ENCODE measurements at regions not wholly inside any gene's neighbourhood (a gene's known extent, or its start where the extent isn't known, plus 50 kb on each side); places are given as distances from the start of the nearest gene placed in this dataset.

DNA sequence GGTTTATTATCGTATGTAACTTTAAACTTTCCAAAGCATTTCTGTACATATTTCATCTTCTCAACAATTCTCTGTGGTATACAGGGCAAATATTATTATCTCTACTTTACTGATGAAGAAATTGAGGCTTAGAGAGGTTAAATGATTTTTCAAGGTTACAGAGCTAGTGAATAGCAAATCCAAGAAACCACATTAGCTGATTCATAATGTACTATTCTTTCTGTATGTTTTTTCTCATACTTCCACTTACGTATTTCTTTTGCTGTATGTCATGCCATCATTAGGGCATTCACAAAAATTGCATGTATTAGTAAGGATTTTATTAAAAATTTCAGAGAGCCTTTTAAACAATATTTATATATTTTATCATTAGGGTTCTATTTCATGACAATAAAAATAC, 372.4 kb upstream of the DMAC1 start:
- no peak for TF ChIP-seq CTCF (conservative IDR thresholded peaks at IDR 0.05)
- Histone ChIP-seq H3K27me3 (ENCODE audit: insufficient read depth, low read length) (no peaks in the 10 kb centered on the region), H3K23ac (ENCODE audit: insufficient read length, low read depth, low read length) (no peak overlapping the region), H2BK120ac (ENCODE audit: low read depth, low read length, poor library complexity, severe bottlenecking) (no peak overlapping the region), H4K20me1 (ENCODE audit: control insufficient read depth, insufficient read depth, insufficient read length) (no peaks in the 10 kb centered on the region), H3K18ac (ENCODE audit: insufficient read length, low read depth, low read length) (no peak overlapping the region), H3K14ac (ENCODE audit: insufficient read depth, low read length) (no peak overlapping the region), H2BK5ac (ENCODE audit: insufficient read length, low read length) (no peak overlapping the region), H2AFZ (ENCODE audit: low read length) (no peak overlapping the region), H4K91ac (ENCODE audit: insufficient read length, low read depth, low read length) (no peak overlapping the region), H3K23me2 (ENCODE audit: insufficient read length, low read depth, low read length, poor library complexity, severe bottlenecking) (no peaks in the 10 kb centered on the region), H3K79me1 (ENCODE audit: insufficient read depth, low read depth, low read length, poor library complexity, severe bottlenecking) (no peaks in the 10 kb centered on the region), H3K56ac (ENCODE audit: insufficient read length, low read depth, low read length) (no peak overlapping the region), H4K8ac (replicated peaks; ENCODE audit: insufficient read length, low read depth, low read length) (no peak overlapping the region), H3K79me2 (ENCODE audit: insufficient read depth, low read length) (no peaks in the 10 kb centered on the region), H3K4me1 (ENCODE audit: insufficient read depth, low read length) (no peaks in the 10 kb centered on the region), H4K5ac (ENCODE audit: insufficient read length, low read depth, low read length) (no peak overlapping the region), H3K9me3 (ENCODE audit: control insufficient read depth, low read depth, low read length) (no peaks in the 10 kb centered on the region), H2BK20ac (ENCODE audit: low read depth, low read length, poor library complexity, severe bottlenecking) (no peak overlapping the region), H3K27ac (ENCODE audit: insufficient read length, low read depth, low read length) (no peak overlapping the region), H2BK15ac (ENCODE audit: low read depth, low read length) (no peak overlapping the region), H3K9ac (ENCODE audit: extremely low read depth, insufficient read length, low read length) (no peak overlapping the region), H2AK5ac (ENCODE audit: insufficient read length, low read length) (no peak overlapping the region), H3K4ac (ENCODE audit: low read depth, low read length) (no peak overlapping the region), H3K4me2 (ENCODE audit: insufficient read depth, insufficient read length, low read length) (no peak overlapping the region), H3T11ph (ENCODE audit: low read length) (no peak overlapping the region), H2BK12ac (ENCODE audit: insufficient read length, low read depth, low read length) (no peak overlapping the region)
- Mint-ChIP-seq H3K9me3 (no peaks in the 10 kb centered on the region), H3K27ac (no peak overlapping the region), H3K4me3 (no peak overlapping the region), H3K27me3 (ENCODE audit: low read depth) (no peaks in the 10 kb centered on the region), H3K36me3 (ENCODE audit: insufficient read depth in 1 of 3, low read depth in 3 of 3) (no peaks in the 10 kb centered on the region), H3K4me1 (no peaks in the 10 kb centered on the region)
- DNase-seq: no peak
- WGBS (ENCODE audit: extremely low coverage, insufficient read length, low lambda C conversion rate): no CpG with 5 or more reads among the region's 2 CpGs

All from H9 (cell line).